Anterior cingulate cortex (tissue), 58 donors: ENCODE measurements at regions not wholly inside any gene's neighbourhood (a gene's known extent, or its start where the extent isn't known, plus 50 kb on each side); places are given as distances from the start of the nearest gene placed in this dataset.

Experiments
- DNase-seq, 58 donors: peaks; one replicate each; lab custom pipeline; 2025; lab: John Stamatoyannopoulos, UW

DNA sequence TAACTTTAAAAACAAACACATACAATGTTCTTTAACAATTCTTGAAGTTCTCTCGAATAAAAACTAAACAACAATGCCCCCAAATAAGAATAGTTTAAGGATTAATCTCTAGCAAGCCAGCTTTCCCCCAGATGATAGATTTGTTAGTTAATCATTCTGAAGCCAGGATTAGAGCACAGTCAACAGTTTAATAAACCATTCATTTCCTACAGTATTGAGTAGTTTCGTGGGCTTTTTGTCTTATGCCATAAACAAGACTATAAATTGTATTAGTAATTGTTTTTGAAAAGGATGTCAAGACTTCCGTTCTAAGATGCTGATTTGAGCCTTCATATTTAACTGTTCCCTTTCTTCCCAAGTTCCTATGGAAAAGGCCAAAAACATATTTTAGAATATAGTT is 136.6 kb downstream of the PIK3R1 start:
- no peak for DNase-seq

DNA sequence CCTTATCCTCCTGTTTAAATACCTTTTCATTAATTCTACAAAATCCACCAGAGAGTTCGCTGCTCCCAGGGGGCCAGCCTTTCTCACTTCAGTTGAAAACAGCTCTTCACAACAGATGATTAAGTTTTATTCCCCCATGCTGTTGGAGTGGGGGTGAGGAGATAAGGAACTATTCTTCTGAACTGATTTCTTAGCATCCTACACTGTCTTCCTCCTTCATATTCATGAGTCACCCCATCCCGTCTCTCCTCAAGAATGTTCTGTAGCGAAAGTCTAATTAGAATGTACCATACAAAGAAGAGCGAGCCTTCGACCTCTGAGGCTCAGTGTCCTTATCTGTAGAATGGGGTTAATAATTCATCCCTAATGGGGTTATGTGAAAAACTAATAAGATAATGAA is 138.0 kb downstream of the PIK3R1 start:
- no peak for DNase-seq

DNA sequence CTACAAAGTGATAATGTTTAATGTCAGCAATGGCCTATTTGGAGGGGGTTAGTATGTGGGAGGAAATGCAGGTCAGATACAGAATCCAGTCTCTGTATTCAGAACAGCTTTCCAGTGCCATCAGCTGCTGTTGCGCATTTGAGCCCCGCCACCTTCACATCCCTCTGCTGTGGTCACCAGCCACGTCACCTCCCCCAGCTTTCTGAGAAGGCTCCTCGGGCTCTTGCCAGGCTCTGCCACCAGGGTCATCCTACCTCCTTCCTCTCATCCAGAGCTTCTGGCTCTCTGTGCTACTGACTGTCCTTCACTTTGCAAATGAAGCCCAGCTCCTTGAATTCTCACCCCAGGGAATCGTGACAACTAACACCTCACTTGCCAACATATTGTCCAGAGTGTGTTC is 138.8 kb downstream of the PIK3R1 start:
- DNase-seq = no peak

DNA sequence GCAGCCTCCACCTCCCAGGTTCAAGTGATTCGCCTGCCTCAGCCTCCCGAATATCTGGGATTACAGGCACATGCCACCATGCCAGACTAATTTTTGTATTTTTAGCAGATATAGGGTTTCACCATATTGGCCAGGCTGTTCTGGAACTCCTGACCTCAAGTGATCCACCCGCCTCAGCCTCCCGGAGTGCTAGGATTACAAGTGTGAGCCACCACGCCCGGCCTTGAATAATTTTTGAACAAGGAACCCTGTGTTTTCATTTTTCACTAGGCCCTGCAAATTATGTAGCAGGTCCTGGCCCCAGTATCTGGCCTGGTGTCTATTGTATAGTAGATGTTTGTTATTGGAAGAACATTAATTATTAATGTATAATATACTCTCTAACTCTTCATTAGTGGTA is 140.7 kb downstream of the PIK3R1 start:
- no peak for DNase-seq

DNA sequence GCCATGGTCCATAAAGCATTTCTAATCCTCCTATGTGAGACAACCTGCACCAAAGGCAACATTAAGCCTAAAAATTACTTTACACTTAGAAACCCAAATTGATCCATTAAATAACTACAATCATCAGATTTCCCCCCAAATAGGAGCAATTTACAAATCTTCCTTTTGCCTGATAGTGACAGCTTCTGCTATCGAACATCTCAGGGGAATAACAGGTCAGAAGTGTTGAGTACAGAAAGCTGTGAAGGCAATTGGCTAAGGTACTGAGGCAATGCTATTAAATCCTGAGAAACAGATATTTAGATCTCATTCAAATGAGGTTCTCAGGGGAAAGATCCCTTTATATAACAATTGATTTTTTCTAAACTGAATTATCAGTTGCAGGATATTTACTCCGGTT is 141.1 kb downstream of the PIK3R1 start:
- no peak for DNase-seq

DNA sequence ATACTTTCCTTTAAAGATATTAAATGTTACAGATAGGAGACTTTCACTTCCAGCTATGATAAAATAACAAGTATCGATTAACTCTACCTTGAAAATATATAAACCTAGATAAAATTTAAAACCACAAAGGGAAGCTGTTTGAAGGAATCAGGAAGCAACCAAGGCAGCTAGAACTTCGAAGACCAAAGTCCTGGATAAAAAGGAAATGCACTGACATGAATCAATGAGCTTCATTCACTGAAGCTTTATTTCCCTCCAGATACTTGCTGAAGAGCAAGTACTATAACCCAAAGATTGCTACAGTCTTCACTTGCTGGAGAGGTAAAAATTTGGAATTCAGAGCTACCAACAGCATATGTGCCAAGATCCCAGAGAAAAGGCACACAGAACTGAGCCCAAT is 144.1 kb downstream of the PIK3R1 start:
- DNase-seq = no peak

DNA sequence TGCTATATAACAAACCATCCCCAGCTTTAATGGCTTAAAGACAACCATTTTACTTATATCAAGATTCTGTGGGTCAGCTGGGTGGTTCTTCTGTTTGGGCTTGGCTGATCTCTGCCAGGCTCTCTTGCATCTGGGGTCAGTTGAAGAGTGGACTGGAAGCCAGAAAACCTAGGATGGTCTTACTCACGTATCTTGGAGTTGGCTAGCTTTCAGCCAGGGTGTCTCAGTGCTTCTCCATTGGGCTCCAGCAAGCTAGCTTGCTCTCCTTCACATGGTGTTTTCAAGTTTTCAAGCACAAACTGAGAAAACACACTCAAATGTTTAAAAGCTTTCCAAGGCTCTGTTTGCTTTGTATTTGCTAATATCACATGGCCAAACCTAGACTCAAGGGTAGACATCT is 146.8 kb downstream of the PIK3R1 start:
- DNase-seq = no peak

DNA sequence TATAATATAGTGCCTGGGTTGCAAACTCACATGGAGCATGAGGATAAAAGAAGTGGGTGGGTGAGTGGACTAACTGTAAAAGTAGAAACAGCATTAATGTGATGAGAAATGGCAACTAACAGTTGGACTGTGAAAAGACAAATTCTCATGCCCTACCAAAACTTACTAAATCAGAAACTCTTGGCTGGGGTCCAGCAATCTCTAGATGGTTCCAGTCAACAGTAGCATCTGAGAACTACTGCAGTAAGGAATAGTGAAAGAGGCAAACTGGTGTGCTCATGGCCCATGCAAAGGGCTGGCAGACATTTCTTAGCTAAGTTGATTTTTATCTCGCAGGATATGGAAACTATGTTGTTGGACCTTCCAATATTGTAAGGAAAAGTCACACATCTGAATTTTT is 150.3 kb downstream of the PIK3R1 start:
- peak in 1 of 58 donors; percentile 3 for DNase-seq

DNA sequence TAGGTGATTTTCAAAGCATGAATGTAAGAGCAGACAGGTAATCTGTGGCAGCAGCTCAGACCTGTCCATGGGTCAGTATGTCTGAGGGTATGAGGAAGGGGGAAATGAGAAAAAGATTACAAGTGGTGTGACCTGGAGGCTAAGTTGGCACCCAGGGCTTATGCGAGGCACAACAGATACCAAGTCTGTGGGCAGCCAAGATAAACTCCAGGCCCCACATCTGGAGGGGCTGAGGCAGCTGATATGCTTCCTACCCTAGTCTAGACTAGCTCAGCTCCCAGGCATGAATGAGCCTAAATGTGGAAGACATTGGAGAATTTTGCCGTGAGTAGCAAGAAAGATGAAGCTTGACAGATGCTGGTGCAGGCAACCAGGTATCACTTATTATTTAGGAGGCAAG is 151.7 kb downstream of the PIK3R1 start:
- DNase-seq = no peak

DNA sequence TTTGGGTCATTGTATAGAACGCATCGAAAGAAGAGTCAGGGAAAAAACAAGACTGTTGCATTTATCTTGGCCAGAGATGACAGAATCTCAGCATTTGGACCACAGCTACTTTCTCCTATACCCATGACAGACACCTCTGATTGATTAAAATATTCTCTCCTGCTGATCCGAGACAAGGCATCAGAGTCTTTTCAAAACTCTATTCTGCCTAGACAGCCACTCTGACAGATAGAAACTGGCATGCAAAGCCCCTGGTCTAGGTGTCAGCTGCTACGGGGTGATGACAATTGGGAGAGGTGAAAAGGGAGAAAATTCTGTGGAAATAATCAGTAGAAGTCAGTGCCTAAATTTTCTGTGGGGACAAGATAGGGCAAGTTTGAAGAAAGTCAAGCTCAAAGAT is 152.2 kb downstream of the PIK3R1 start:
- DNase-seq = no peak

DNA sequence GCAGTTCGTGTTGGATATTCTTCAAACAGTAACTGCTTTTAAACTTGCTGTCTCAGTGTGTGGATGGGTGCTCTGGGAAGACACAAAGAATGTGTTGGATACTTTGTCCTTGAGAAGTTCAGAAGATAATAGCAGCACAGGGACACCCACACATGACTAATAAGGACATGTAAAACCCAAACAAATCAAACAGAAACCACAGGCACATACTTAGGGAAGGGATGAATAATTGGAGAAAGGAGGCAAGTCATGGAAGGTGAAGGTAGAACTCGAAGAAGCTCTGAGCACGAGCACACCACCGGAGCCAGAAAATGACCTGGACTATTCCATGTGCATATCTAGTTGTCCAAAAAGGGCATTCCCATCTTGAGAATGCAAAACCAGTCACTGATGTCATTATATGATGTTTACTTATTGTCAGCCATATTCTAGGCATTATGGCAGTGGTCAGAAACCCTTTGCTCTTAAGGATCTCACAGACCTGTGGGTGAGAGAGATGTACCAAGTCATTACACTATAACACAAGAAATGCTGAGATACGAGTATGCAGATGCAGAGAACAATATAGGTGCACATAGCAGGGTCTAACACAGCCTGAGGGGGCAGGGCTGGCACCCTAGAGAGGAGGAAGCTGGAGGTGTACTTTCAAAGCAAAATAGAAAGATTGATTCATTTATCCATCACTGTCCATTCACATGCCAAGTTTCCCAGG is 152.9 kb downstream of the PIK3R1 start:
- DNase-seq = no peak

DNA sequence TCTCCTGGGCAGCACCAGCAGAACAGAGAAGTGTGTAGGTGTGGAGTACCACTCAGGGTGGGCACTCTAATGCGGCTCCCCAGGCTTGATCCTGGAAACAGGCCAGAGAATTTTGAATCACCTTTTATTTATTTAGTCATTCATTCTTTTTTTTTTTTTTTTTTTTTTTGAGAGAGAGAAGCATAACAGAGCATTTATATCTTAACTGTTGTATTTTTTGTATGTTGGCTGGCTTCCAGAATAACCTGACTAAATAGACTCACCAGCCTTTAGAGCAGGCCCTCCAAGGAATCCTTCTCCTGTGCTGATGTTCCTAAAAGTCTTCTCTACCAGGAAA is 153.4 kb downstream of the PIK3R1 start:
- no peak for DNase-seq

DNA sequence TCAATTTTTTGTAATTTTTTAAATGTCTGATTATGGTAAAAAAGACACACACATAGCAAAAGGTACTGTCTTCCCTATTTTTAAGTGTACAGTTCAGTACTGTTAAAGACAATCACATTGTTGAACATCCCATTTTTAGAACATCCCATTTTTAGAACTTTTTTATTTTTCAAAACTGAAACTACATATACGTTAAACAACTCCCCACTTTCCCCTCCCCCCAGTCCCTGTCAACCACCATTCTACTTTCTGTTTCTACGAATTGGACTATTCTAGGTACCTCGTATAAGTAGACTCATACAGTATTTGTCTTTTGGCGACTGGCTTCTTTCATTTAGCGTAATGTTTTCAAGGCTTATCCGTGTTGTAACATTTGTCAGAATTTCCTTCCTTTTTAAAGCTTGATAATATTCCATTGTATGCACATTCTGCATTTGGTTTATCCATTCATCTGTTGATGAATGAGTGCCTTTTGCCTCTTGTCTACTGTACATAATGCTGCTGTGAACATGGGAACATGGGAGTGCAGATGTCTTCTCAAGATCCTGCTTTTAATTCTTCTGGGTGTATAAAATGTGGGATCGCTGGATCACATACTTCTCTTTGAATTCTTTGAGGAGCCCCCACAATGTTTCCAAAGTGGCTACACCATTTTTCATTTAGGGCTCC is 154.0 kb downstream of the PIK3R1 start:
- DNase-seq = no peak

DNA sequence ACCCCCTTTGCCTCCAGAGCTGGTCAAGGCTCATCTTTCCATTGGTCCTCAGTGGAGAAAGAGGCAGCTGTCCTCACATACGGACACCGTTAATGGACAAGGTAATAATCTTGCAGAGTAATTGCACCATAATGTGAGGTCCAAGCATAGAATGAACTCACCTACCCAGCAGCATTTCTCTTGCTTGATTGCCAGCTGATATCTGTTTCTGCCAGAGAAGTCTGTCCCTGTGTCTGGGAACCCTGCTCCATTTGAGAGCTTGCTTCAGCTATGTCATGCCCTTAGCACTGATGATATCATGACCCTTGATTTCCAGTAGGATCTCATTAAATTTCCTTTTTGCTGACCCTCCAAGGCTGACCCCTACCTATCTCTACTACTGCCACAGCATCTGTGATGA is 154.6 kb downstream of the PIK3R1 start:
- DNase-seq = no peak

DNA sequence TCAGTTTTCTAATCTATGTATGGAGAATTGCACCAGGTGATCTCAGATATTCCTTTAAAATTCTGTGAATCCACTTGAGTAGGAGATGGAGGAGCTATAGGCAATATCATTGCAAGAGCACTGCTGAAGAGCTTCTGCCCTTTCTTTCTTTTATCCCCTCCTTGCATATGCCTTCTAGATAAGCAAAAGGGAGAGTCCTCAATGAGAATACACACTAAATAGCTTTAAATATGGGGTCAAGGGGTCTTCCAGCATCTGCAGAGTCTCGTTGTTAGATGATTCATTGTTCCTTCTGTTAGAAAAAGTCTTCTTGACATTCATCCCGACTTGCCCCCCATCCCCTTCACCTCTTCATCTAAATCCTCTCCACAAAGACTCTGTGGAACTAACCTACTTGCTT is 156.1 kb downstream of the PIK3R1 start:
- DNase-seq = no peak

DNA sequence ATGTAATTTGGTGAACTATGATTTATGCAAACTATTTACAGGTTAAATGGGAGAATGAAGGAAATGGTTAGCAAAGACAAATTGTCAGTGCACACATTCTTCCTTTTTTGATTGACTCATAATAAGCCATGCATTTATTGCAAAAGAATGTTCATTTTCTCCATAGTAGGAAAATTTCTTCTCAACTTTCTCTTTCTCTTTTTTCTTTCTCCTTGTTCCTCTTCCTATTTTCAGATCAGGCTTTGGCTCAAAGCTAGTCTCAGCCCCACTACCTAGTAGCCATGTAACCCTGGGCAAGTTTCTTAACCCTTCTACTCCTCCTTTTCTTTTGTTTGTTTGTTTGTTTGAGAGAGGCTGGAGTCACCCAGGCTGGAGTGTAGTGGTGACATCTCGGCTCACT is 156.6 kb downstream of the PIK3R1 start:
- DNase-seq = no peak

DNA sequence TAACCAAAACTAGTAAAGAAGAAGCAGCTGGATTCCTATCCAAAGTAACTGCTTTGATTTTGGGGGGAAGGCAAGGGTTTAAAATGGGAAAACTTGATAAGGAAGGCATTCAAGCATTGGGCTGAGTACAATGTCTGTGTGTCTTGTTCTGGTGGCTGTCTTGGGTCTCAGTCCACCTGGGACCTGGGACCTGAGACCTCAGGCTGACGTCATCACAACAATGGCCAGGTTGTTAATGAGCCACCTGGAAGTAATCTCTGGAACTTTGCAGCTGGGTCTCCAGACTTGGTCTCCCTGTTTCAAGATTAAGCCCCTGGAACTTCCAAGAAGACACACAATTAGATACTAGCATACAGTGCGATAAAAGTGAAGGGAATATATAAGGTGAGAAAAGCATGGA is 157.5 kb downstream of the PIK3R1 start:
- no peak for DNase-seq

DNA sequence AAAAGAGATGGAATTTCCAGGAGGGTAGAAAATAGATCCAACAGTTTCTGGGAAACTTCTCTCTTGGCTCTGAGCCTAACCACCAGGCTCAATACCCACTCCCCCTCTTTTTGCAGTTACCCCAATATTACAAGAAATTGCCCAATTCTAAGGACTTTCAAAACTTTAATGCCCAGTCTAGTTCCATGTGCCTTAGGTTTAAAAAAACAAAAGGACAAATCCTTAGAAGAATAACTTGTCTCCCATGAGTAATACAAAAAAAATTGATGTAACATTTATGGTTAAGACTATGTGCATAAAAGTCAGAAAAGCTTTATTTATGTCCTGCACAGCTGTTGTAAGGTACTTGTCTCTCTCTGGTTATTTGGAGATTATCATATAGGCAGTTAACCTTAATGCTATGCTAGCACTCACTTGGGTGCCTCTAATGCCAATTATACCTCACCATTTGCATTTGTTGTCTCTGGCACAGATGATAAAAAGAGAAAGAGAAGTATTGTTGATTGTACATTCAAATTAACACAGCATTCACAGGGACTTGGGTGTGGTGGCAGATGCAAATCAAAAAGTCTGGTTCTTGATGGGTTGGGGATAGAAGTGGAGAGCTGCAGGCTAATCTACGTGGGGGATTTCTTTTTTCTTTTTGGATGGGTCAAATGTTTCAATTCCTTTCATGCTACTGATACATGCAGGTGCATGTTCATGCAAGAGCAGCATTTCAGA is 159.4 kb downstream of the PIK3R1 start:
- DNase-seq = no peak

DNA sequence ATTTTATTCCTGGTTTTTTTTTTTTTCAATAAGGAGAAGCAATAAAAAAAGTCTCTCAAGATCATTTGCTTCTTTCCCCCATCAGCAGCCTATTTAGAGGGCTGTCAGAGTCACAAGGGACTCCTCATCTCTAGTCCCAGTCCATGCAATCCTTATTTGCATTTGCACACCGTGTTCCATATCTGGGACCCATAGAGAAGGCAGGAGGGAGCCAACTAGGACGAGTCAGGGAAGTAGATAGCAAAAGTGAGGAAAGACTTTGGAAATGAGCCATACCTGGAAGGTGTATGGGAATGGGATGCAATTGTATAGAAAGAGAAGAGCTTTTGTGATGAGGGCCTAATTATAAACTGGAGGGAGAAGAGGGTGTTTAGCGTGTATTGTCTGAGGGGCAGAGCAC is 160.0 kb downstream of the PIK3R1 start:
- no peak for DNase-seq

DNA sequence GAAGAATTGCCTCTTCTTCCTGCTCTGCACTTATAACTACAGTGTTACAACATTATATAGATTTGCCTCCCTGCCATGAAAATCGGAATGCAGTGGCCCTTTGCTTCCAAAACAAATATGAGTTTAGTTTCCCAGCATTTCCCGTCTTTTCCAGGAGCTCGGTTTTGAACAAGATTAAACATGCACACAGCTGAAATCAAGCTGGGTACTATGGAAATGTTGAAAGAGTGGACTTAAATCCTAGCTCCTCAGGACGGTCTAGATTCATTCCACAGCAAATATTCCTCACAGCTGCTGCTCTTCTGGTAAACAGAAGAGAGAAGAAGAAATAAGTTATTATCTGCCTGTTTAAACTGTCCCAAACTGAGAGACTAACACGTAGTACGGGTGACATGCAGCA is 161.4 kb downstream of the PIK3R1 start:
- no peak for DNase-seq

DNA sequence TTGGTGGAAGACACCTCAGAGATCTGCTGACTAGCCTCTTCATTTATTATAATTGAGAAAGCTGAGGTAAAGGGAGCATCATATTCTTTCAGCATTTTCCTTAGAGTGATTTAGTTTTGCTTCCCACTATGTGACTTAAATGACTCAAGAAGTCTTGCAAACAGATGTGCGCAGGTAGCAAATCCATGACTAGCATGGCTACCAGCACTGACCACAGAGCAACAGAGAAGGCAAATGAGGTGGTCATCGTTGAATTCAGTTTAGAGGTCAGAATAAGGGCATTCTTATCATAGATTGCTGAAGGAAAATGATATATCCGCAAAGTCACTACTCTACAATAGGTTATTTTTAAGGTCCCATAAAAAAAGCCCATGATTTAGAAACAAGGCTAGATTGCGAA is 162.2 kb downstream of the PIK3R1 start:
- DNase-seq = no peak

DNA sequence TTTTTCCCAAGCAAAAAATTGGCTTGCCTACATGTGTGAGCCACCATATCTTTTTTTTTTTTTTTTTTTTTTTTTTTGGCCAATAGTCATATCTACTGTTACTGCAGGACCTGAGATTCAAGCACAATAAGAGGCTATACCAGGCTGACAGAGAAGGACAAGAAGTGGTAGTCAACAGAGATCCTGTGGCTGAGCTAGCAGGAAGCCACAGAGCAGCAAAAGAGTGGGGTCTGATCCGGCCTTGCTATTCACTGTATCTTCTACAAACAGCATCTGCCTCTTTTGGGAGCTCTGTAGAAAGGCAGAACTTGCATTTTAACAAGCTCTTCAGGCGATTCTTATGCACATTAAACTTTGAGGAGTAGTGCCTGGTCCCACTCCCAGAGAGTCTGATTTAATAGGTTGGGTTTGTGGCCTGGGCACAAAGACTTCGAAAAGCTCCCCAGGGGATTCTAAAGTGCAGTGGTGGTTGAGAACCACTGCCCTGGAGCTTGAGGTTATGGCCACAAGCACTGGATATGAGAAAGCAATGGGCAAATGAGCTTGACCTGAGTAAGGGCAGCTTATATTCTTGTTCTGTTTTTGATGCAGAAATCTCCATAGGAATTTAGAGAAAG is 162.8 kb downstream of the PIK3R1 start:
- DNase-seq = no peak
